NCI-H1092 (cell line): ENCODE measurements at regions not wholly inside any gene's neighbourhood (a gene's known extent, or its start where the extent isn't known, plus 50 kb on each side); places are given as distances from the start of the nearest gene placed in this dataset.

ENCODE experiments used
- DNase-seq: peaks from one replicate; lab custom pipeline; 2025; lab: John Stamatoyannopoulos, UW

DNA sequence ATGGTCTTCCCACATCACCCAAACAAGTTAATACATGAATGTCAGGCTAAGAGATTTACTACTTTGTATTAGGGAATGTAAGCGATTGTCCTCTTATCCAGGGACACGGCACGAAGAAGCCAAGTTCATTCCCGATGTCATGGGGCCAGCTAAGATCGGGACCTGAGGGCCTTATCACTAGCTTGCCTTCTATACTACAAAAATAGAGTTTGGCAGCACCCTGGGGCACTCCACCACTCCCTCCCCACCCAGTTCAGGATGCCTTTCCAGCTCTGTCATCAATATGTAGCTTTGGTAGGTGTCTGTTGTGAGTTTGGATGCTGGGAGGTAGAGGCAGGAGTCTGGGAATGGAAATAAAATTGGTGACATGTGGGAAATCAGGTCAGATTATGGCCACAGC lies 197.5 kb downstream of the ATG4C start:
- no peak for DNase-seq

GRCh38 chr1:62988867-62989266 lies 204.9 kb downstream of the ATG4C start:
- DNase-seq, result no peak

GRCh38 chr1:62989497-62989896 lies 205.6 kb downstream of the ATG4C start:
- DNase-seq, result no peak

- no peak for DNase-seq
Observed at GRCh38 chr1:62991152-62991551, 207.2 kb downstream of the ATG4C start.

DNA sequence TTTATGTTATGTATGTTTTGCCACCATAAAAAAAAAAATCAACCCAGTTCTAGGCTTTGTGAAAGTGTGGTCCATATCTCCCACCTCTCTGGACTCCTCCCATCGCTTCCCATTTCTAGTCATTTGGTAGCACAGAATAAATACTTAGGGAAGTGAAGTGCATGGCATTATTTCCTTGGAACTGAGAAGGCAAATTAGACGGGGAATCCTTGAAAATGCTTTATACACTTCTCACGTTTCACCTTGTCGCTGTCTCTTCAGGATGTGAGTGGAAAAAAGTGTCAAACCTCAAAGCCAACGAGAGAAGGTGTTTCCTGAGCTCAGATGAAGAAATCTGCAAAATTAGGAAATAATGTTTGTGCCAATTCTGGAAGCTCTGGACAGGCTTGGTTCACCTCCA lies 209.9 kb downstream of the ATG4C start:
- DNase-seq, result no peak

DNA sequence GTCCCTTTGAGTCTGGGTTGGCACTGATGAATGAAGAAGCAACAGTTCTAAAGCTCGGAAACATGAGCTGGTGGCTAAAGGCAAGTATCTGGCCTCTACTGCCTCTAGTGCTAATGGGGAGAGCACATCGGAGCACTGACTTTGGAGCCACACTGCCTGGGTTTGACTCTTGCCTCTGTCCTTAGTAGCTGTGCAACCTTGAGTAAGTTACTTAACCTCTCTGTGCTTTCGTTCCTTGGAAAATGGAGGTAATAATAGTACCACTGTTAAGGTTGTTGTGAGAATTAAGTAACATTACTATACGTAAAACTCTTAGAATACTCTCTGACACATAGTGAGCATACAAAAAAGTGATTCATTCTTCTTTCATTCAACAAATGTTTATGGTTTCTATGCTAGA lies 211.2 kb downstream of the ATG4C start:
- DNase-seq, result no peak

DNA sequence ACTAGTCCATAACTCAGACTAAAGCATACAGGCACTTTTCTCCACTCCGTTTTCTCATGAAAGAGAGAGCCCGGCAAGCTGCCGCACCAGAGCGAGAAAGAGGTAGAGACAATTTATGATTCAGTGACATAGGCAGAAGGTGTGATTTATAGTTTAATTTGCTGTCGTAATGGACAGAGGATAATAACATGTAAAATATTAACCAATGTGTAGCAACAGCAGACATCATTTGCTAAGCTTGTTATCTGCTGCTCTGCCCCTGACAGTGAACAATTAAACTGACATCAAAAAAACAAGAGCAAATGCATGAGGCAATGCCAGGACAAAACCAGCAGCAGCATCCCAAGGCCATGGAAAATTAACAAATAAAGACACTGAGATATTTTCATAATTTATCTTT lies 214.0 kb downstream of the ATG4C start:
- DNase-seq, result no peak

GRCh38 chr1:62998845-62999649 lies 215.1 kb downstream of the ATG4C start:
- no peak for DNase-seq

DNA sequence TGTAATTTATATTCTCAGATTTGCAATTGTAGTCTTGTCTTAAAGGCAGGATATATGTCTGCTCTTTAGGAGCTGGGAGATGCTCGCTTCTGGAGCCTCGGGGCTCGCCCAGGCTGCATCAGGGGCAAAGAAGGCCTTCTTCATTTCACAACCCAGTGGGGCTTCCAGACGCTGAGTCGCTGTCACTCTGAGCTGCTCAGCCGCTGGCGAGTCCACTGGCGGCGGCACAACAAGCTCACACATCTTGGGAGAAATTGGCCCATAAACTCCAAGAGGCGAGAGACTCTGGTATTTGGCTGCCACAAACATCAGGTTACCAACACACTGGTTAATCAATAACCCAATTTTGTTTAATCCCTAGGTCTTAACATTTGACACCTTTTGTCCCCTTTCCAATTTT lies 216.6 kb downstream of the ATG4C start:
- DNase-seq, result no peak

DNA sequence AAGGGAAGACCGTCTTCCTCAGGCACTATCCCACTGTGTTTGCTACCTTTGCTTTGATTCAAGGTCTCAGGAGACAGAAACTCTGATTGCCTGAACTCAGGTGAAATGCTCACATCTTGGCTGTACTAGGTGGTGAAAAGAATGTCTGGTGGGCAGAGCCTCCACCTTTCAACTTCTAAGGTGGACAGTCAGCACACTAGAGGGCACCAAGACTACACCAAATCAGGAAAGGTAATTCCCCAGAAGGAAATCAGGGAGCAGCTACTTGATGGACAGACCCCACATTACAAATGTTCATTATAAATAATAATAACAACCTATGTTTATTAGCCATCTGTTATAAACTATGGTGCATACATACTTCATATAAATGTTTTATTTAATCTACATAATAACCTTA lies 220.9 kb downstream of the ATG4C start:
- no peak for DNase-seq

- DNase-seq, result no peak
Observed at GRCh38 chr1:63005812-63006211, 221.9 kb downstream of the ATG4C start.

- DNase-seq, result no peak
Observed at GRCh38 chr1:63009421-63009820, 225.5 kb downstream of the ATG4C start.

DNA sequence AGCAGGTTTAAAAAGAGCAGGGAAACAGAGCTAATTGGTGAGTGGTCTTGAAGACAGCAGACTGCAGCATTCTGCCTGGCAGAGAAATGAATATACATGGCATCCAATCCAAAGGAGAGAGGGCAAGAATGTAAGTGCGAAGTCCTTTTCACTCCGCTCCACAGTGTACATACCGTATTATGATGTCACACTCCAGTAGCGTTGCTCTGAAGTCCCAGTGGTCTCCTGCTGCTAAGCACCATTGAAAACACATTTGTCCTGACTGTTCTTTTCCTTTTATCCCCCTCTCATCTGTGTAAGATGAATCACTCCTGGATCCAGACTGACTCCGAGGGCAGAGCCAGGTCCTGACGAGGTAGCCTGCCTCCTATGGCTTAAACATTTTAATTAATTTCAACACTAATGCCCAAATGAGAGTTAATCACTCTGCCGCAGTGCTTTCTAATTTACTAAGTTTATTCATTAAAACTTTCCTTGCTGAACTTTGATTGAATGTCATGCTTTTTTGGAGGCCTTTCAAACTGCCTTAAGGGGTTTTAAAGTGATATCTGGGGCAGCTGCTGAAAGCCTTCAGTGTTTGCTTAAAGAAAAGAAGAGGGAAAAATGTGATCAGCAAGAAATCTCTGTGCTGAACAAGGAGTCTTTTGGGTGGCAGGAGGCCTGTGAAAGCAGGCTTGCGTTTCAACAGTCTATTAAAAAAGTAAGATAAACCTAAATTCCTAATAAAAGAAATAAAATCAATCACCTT lies 227.2 kb downstream of the ATG4C start:
- DNase-seq, result no peak

DNA sequence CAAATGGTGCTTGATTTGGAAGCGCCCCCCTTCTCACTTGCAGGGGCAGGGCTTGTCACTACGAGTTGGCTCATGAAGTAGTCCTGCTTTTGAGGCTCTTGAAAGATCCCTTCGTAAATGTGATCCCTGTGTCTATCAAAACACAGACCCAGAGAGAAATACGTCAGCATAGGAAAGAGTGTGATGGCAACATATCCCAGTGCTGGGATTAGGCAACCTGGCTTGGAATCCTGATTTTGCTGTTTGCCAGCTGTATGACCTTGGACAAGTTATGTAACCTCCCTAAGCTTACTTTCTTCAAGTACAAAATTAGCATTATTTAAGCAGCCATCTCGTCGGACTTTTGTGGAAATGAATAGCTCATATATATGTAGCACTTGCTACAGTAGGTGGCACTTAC lies 228.4 kb downstream of the ATG4C start:
- no peak for DNase-seq

GRCh38 chr1:63014267-63014666 lies 230.3 kb downstream of the ATG4C start:
- DNase-seq, result no peak

- DNase-seq, result no peak
Observed at GRCh38 chr1:63022319-63022718, 238.4 kb downstream of the ATG4C start.

DNA sequence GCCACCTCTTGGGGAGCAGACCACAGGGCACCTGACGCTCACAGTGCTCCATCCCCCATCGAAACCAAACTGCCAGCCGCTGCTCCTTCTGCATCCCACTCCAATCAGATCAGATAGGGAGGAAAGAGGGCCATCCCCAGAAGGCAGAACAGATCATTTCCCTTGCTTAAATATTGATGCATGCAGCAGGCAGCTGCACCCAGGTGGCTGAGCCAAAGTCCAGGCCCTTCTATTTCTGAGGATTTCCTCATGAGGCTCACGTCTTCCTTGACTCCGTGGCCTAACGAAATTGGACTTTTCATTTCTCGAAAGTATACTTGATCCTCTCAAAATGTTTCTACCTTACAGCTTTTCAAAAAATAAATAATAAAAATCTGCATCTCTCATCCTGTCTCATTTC lies 239.2 kb downstream of the ATG4C start:
- no peak for DNase-seq

GRCh38 chr1:63023637-63024036 lies 239.7 kb downstream of the ATG4C start:
- DNase-seq, result no peak

- no peak for DNase-seq
Observed at GRCh38 chr1:63024132-63024531, 240.2 kb downstream of the ATG4C start.

GRCh38 chr1:63027176-63027575 lies 243.2 kb downstream of the ATG4C start:
- DNase-seq, result no peak

DNA sequence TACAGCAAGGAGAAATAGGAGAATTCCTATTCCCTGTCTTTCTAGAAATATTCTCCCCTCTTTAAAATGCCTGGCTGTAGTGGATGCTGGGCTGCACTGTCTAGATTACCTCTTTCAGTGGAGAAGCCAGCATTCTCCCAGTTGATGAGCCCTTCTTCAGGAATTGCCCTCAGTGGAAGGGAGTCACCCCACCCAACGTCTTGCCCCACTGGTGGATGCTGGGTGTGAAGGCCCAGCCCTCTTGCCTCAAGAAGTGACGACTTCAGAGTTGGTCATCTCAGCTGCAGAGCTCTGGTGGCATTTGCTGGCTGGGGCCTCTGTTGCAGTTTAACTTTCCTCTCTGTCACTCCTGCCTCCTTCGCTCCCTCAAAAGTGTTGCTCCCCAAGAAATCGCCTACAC lies 248.2 kb downstream of the ATG4C start:
- no peak for DNase-seq

- DNase-seq, result no peak
Observed at GRCh38 chr1:63033211-63033610, 249.3 kb downstream of the ATG4C start.

- no peak for DNase-seq
Observed at GRCh38 chr1:63034256-63034655, 250.3 kb downstream of the ATG4C start.

DNA sequence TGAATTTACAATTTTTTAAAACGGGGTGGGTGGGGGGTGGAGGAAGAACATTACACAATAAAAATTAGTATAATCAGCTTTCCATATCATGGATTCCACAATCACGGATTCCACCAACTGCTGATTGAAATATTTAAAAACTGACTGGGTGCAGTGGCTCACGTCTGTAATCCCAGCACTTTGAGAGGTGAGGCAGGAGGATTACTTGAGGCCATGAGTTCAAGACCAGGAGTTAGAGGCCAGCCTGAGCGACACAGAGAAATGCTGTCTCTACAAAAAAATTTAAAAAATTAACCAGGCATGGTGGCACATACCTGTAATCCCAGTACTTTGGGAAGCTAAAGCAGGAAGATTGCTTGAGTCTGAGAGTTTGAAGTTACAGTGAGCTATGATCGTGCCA lies 254.7 kb downstream of the ATG4C start:
- no peak for DNase-seq
